GM12875 (cell line): ENCODE measurements at regions not wholly inside any gene's neighbourhood (a gene's known extent, or its start where the extent isn't known, plus 50 kb on each side); places are given as distances from the start of the nearest gene placed in this dataset.

ENCODE experiments used
- H3K4me3 ChIP-seq: one replicate; pipeline ENCODE4 v1.5.1; 2011; ENCODE audit warnings: low read depth, low read length, control low read depth
- CTCF ChIP-seq: IDR thresholded peaks from 2 replicates; pipeline ENCODE4 v1.5.1; 2011; ENCODE audit warnings: low read depth, mild to moderate bottlenecking, control low read depth, inconsistent platforms, low read length, moderate library complexity, borderline replicate concordance; ENCODE audit not compliant: insufficient read depth

- no peak overlapping the region for H3K4me3 ChIP-seq
- TF ChIP-seq CTCF, result no peak
These were observed 69.3 kb downstream of the CTSL start for GRCh38 chr9:87795178-87795577.

GRCh38 chr9:87796196-87796595, 70.3 kb downstream of the CTSL start:
- H3K4me3 ChIP-seq, result no peak overlapping the region
- TF ChIP-seq CTCF, result no peak

GRCh38 chr9:87798261-87798833, 72.4 kb downstream of the CTSL start:
- H3K4me3 ChIP-seq, result no peak overlapping the region
- no peak for TF ChIP-seq CTCF

- TF ChIP-seq CTCF, result no peak
These were observed 73.6 kb downstream of the CTSL start for GRCh38 chr9:87799503-87799902.

GRCh38 chr9:87800456-87800855, 74.5 kb downstream of the CTSL start:
- TF ChIP-seq CTCF, result no peak
- no peak overlapping the region for H3K4me3 ChIP-seq

More at GRCh38 chr9:87799503-87799902, 73.6 kb downstream of the CTSL start:
- no peak overlapping the region for H3K4me3 ChIP-seq

GRCh38 chr9:87801013-87801412, 75.1 kb downstream of the CTSL start:
- no peak for TF ChIP-seq CTCF
- H3K4me3 ChIP-seq, result no peak overlapping the region

- no peak for TF ChIP-seq CTCF
- no peak overlapping the region for H3K4me3 ChIP-seq
These were observed 77.2 kb downstream of the CTSL start for GRCh38 chr9:87803166-87803565.
